ENCODE measurements at regions not wholly inside any gene's neighbourhood (a gene's known extent, or its start where the extent isn't known, plus 50 kb on each side); places are given as distances from the start of the nearest gene placed in this dataset.

DNA sequence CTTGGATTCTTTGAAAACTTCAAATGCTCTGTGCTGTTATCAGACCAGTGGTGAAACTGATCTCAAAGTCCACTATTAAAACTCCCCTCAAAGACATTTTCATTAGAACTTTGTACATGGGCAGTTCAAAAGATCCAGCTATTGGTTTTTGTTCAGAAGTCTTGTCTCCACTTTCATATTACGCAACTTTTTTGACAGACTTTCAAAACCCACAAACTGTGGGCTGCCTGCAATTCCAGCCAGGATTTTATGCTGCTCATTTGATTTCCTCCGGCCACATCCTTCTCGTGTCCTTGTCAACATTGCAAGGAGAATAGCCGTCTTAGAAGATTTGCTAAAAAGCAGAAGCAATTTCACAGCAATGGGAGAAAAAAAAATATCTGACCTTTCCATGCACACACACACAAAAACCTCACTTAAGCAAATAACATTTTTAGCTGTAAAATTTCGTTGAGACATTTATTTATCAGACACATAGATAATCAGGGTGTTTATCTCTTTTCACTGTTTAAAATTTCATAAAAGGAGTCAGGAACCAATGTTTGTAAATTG, 1990.5 kb downstream of the MAT2B start:
- TF ChIP-seq, protein P1, sequence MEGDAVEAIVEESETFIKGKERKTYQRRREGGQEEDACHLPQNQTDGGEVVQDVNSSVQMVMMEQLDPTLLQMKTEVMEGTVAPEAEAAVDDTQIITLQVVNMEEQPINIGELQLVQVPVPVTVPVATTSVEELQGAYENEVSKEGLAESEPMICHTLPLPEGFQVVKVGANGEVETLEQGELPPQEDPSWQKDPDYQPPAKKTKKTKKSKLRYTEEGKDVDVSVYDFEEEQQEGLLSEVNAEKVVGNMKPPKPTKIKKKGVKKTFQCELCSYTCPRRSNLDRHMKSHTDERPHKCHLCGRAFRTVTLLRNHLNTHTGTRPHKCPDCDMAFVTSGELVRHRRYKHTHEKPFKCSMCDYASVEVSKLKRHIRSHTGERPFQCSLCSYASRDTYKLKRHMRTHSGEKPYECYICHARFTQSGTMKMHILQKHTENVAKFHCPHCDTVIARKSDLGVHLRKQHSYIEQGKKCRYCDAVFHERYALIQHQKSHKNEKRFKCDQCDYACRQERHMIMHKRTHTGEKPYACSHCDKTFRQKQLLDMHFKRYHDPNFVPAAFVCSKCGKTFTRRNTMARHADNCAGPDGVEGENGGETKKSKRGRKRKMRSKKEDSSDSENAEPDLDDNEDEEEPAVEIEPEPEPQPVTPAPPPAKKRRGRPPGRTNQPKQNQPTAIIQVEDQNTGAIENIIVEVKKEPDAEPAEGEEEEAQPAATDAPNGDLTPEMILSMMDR (IDR thresholded peaks at IDR 0.05; ENCODE audit: insufficient read depth, low read length, poor library complexity, severe bottlenecking), result no peak
- TF ChIP-seq EZH2phosphoT487 (conservative IDR thresholded peaks at IDR 0.05; ENCODE audit: low read length), result no peak

Measured in SU-DHL-6 (cell line).